GM18861 (cell line): ENCODE measurements at regions not wholly inside any gene's neighbourhood (a gene's known extent, or its start where the extent isn't known, plus 50 kb on each side); places are given as distances from the start of the nearest gene placed in this dataset.

Experiments used
- ATAC-seq: cut with Tn5 transposase; IDR thresholded peaks from one replicate; pipeline ENCODE4 v1.9.1; 2021; ENCODE audit not compliant: unreplicated experiment

GRCh38 chr2:19846567-19846966 lies 55.2 kb downstream of the TTC32 start:
- no peak for ATAC-seq

- ATAC-seq = no peak
These were observed 55.8 kb downstream of the TTC32 start for GRCh38 chr2:19846030-19846429.

GRCh38 chr2:19845323-19845920 lies 56.4 kb downstream of the TTC32 start:
- ATAC-seq = no peak

- no peak for ATAC-seq
These were observed 57.0 kb downstream of the TTC32 start for GRCh38 chr2:19844750-19845149.

GRCh38 chr2:19843992-19844515 lies 57.7 kb downstream of the TTC32 start:
- no peak for ATAC-seq

GRCh38 chr2:19841918-19842693 lies 59.7 kb downstream of the TTC32 start:
- no peak for ATAC-seq

- no peak for ATAC-seq
These were observed 62.3 kb downstream of the TTC32 start for GRCh38 chr2:19839438-19839837.

GRCh38 chr2:19838616-19839015 lies 63.2 kb downstream of the TTC32 start:
- ATAC-seq = no peak

GRCh38 chr2:19837235-19837766 lies 64.5 kb downstream of the TTC32 start:
- ATAC-seq = no peak

GRCh38 chr2:19835781-19836281 lies 66.0 kb downstream of the TTC32 start:
- no peak for ATAC-seq

- ATAC-seq = no peak
These were observed 67.8 kb downstream of the TTC32 start for GRCh38 chr2:19833978-19834377.

GRCh38 chr2:19829672-19830071 lies 72.1 kb downstream of the TTC32 start:
- no peak for ATAC-seq

GRCh38 chr2:19826874-19827273 lies 74.9 kb downstream of the TTC32 start:
- no peak for ATAC-seq

GRCh38 chr2:19823507-19823906 lies 78.3 kb downstream of the TTC32 start:
- ATAC-seq = no peak

GRCh38 chr2:19819097-19820065 lies 82.4 kb downstream of the TTC32 start:
- ATAC-seq = no peak

- no peak for ATAC-seq
These were observed 83.2 kb downstream of the TTC32 start for GRCh38 chr2:19818543-19818942.

- no peak for ATAC-seq
These were observed 83.7 kb downstream of the TTC32 start for GRCh38 chr2:19818039-19818438.

- no peak for ATAC-seq
These were observed 86.0 kb downstream of the TTC32 start for GRCh38 chr2:19815746-19816145.

- no peak for ATAC-seq
These were observed 89.6 kb downstream of the TTC32 start for GRCh38 chr2:19812166-19812565.

GRCh38 chr2:19811186-19811585 lies 90.6 kb downstream of the TTC32 start:
- no peak for ATAC-seq

GRCh38 chr2:19810637-19811036 lies 91.1 kb downstream of the TTC32 start:
- ATAC-seq = no peak
